Transverse colon (tissue), 3 donors: ENCODE measurements at regions not wholly inside any gene's neighbourhood (a gene's known extent, or its start where the extent isn't known, plus 50 kb on each side); places are given as distances from the start of the nearest gene placed in this dataset.

ENCODE experiments used
- POLR2A ChIP-seq: fragments of 450-650 bp; IDR thresholded peaks from one replicate; pipeline ENCODE4 v1.6.1; 2016; ENCODE audit warnings: antibody characterized with exemption, mild to moderate bottlenecking, moderate library complexity
- TF ChIP-seq, protein P1 (sequence below), 5 experiments: fragments of 200-600 bp in 3 of 5; fragments of 450-650 bp in 2 of 5; sonication (generic) in 3 of 5; IDR thresholded peaks; 1 replicate in 2 of 5; 2 replicates in 3 of 5; pipeline ENCODE4 v1.5.1; 2016 to 2017; ENCODE audit warnings: antibody characterized with exemption in 5 of 5, inconsistent platforms in 3 of 5, mild to moderate bottlenecking in 2 of 5, moderate library complexity in 1 of 5

DNA sequence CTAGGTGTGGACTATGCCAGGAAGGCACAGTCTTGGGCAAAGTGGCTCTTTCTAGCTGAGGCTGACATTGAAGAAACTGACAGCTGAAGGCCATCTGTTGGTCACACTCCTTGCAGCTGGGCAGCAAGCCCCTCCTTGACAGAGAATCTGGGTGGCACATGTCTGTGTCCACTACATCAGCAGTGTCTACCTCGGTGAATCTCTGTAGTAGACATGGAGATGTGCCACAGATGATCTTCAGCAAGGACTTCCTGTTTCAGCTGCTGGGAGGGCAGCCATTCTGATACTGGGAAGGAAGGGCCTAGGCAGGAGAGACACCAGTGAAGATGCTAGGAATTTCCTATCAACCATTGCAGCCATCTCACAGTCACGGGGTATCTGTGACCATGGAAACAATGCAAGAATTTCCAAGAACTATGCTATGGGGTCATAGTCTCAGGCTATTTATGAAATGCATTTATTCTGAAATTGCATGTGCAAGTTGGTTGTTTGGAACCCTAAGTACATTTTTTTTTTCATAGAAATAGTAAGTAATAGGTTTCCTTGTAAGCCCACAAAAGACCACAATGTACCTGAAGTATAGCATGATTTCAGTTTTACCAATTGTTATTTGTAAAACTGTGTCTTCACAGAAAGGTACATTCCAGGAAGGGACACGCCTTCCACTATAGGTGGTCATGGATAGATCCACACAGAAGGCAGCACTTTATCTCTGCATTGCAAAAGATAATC lies 63.8 kb upstream of the DARS1 start:
- TF ChIP-seq, protein P1, sequence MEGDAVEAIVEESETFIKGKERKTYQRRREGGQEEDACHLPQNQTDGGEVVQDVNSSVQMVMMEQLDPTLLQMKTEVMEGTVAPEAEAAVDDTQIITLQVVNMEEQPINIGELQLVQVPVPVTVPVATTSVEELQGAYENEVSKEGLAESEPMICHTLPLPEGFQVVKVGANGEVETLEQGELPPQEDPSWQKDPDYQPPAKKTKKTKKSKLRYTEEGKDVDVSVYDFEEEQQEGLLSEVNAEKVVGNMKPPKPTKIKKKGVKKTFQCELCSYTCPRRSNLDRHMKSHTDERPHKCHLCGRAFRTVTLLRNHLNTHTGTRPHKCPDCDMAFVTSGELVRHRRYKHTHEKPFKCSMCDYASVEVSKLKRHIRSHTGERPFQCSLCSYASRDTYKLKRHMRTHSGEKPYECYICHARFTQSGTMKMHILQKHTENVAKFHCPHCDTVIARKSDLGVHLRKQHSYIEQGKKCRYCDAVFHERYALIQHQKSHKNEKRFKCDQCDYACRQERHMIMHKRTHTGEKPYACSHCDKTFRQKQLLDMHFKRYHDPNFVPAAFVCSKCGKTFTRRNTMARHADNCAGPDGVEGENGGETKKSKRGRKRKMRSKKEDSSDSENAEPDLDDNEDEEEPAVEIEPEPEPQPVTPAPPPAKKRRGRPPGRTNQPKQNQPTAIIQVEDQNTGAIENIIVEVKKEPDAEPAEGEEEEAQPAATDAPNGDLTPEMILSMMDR (IDR thresholded peaks at IDR 0.05): no peak
- no peak for TF ChIP-seq POLR2A
